ENCODE measurements at regions not wholly inside any gene's neighbourhood (a gene's known extent, or its start where the extent isn't known, plus 50 kb on each side); places are given as distances from the start of the nearest gene placed in this dataset.

DNA sequence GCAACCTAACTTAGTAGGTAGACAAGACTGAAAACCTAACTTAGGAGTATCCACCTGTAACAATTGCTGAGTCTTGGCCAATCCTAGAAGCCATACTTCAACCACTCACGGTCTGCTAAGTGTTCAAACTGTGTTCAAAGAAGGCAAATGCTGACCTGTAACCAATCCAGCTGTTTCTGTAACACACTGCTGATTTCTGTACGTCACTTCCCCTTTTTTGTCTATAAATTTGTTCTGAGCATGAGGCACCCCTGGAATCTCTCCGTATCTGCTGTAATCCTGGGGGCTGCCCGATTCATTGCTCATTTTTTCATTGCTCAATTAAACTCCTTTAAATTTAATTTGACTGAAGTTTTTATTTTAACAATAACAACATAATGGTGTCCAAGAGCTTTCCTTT, 451.4 kb upstream of the ATP10A start:
- TF ChIP-seq POLR2A (IDR thresholded peaks at IDR 0.05; ENCODE audit: borderline replicate concordance, extremely low read depth, insufficient read depth, insufficient read length) (no peak), RAD21 (IDR thresholded peaks at IDR 0.05; ENCODE audit: low read depth) (no peak), EZH2 (IDR thresholded peaks at IDR 0.05) (no peak)
- TF ChIP-seq, protein P1, sequence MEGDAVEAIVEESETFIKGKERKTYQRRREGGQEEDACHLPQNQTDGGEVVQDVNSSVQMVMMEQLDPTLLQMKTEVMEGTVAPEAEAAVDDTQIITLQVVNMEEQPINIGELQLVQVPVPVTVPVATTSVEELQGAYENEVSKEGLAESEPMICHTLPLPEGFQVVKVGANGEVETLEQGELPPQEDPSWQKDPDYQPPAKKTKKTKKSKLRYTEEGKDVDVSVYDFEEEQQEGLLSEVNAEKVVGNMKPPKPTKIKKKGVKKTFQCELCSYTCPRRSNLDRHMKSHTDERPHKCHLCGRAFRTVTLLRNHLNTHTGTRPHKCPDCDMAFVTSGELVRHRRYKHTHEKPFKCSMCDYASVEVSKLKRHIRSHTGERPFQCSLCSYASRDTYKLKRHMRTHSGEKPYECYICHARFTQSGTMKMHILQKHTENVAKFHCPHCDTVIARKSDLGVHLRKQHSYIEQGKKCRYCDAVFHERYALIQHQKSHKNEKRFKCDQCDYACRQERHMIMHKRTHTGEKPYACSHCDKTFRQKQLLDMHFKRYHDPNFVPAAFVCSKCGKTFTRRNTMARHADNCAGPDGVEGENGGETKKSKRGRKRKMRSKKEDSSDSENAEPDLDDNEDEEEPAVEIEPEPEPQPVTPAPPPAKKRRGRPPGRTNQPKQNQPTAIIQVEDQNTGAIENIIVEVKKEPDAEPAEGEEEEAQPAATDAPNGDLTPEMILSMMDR (IDR thresholded peaks at IDR 0.05 in 2 of 3, conservative IDR thresholded peaks at IDR 0.05 in 1 of 3; ENCODE audit: borderline replicate concordance in 1 of 3, insufficient read depth in 1 of 3, low read depth in 2 of 3, low read length in 2 of 3) = no peak
